AG04450 (cell line): ENCODE measurements at regions not wholly inside any gene's neighbourhood (a gene's known extent, or its start where the extent isn't known, plus 50 kb on each side); places are given as distances from the start of the nearest gene placed in this dataset.
A peak's percentile ranks its signal among the peaks of the same experiment; 100 is the strongest.

Experiments used
- CTCF ChIA-PET: fragments of 300-600, 350-600 bp; formaldehyde crosslinking; extraction: SDS; loops from one replicate; lab custom pipeline; 2022; ENCODE audit warnings: antibody characterized with exemption, inconsistent platforms; lab: Charles Lee
- POLR2A ChIA-PET: fragments of 350-600 bp; formaldehyde crosslinking; extraction: SDS; loops from one replicate; lab custom pipeline; 2021; ENCODE audit warnings: antibody characterized with exemption, inconsistent platforms; lab: Yijun Ruan, JAX
- DNase-seq: peaks from one replicate; pipeline ENCODE4 v3.0.0-alpha.2; 2011; ENCODE audit warnings: low read depth, low spot score
- H3K27ac ChIP-seq: one replicate; pipeline ENCODE4 v1.5.1; 2012; ENCODE audit warnings: low read depth, low read length, control low read depth
- H3K27me3 ChIP-seq: one replicate; pipeline ENCODE4 v1.6.0; 2012; ENCODE audit warnings: low read length; ENCODE audit not compliant: control insufficient read depth, insufficient read depth
- H3K4me3 ChIP-seq: 2 replicates; pipeline ENCODE4 v1.5.1; 2011; ENCODE audit warnings: mild to moderate bottlenecking, low read depth, low read length, control low read depth
- H3K9me3 ChIP-seq: 2 replicates; pipeline ENCODE4 v1.5.1; 2012; ENCODE audit warnings: low read length; ENCODE audit not compliant: control insufficient read depth, insufficient read depth
- TF ChIP-seq, protein P1 (sequence below): IDR thresholded peaks from 2 replicates; pipeline ENCODE4 v1.5.1; 2011; ENCODE audit warnings: low read depth, low read length, control low read depth, inconsistent platforms

- H3K27me3 ChIP-seq, result no peaks in the 10 kb centered on the region
- H3K4me3 ChIP-seq, result no peak overlapping the region
- no peak for DNase-seq
- POLR2A ChIA-PET, result no interaction called here
- H3K27ac ChIP-seq, result no peak overlapping the region
- CTCF ChIA-PET, result no interaction called here
- TF ChIP-seq, protein P1, sequence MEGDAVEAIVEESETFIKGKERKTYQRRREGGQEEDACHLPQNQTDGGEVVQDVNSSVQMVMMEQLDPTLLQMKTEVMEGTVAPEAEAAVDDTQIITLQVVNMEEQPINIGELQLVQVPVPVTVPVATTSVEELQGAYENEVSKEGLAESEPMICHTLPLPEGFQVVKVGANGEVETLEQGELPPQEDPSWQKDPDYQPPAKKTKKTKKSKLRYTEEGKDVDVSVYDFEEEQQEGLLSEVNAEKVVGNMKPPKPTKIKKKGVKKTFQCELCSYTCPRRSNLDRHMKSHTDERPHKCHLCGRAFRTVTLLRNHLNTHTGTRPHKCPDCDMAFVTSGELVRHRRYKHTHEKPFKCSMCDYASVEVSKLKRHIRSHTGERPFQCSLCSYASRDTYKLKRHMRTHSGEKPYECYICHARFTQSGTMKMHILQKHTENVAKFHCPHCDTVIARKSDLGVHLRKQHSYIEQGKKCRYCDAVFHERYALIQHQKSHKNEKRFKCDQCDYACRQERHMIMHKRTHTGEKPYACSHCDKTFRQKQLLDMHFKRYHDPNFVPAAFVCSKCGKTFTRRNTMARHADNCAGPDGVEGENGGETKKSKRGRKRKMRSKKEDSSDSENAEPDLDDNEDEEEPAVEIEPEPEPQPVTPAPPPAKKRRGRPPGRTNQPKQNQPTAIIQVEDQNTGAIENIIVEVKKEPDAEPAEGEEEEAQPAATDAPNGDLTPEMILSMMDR, result 0 out of 2 replicates have a peak, but pooled peaks have one; percentile 9
- no peaks in the 10 kb centered on the region for H3K9me3 ChIP-seq
Measured at GRCh38 chr2:196535742-196536141, 103.8 kb upstream of the CCDC150 start.

- DNase-seq, result no peak
- no peaks in the 10 kb centered on the region for H3K27me3 ChIP-seq
- H3K9me3 ChIP-seq, result no peaks in the 10 kb centered on the region
- TF ChIP-seq, protein P1, result no peak
- H3K4me3 ChIP-seq, result no peak overlapping the region
- ChIA-PET POLR2A (no interaction called here), CTCF (interaction anchor here (1.6 kb wide), 1 partner anchor 55 kb away, joined by 5 read pairs; no protein-coding TSS in a partner anchor)
- H3K27ac ChIP-seq, result no peak overlapping the region
Measured at GRCh38 chr2:196537311-196537710, 102.2 kb upstream of the CCDC150 start.

DNA sequence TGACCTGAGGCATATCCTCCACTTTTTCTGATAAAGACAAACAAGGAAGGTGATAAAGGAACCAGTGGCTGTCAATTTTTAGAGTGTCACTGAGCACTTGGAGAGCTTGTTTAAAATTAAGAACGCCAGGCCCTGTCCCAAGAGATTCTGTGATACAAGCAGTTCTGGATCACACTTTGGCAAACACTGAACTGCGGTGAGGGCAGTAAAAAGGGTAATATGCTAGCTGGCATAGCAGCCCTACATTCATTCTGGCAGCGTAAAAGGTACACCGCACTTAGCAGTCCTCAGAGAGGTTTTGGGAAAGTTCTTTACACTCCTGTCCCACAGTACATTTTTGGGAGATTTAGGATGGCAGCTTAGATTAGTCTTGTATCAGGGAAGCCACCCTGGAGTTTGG is 101.3 kb upstream of the CCDC150 start:
- TF ChIP-seq, protein P1, result no peak
- H3K4me3 ChIP-seq, result no peak overlapping the region
- DNase-seq, result no peak
- ChIA-PET POLR2A (no interaction called here), CTCF (no interaction called here)
- H3K27me3 ChIP-seq, result no peaks in the 10 kb centered on the region
- H3K9me3 ChIP-seq, result no peaks in the 10 kb centered on the region
- H3K27ac ChIP-seq, result no peak overlapping the region

DNA sequence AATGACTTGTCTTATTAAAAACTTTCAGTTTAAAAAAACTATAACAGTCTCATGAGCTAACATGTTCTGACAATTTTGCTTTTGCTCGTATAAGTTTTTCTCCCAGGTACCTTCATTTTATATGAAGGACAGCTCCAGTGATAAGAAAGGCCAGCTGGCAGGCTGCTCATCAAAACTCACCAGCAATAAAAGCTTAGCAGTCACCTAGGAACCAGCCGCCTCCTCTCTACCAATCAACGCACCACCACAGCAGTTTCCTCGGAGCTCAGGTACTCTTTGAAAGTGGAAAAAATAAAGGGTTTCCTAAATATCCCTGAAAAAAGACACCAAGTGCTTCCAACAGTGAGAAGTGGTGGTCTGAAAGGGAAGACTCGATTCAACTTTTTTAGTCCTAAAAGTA is 100.9 kb upstream of the CCDC150 start:
- POLR2A ChIA-PET, result no interaction called here
- TF ChIP-seq, protein P1, result no peak
- Histone ChIP-seq H3K27ac (no peak overlapping the region), H3K27me3 (no peaks in the 10 kb centered on the region), H3K9me3 (no peaks in the 10 kb centered on the region), H3K4me3 (no peak overlapping the region)
- DNase-seq, result no peak
- CTCF ChIA-PET, result no interaction called here

- DNase-seq, result no peak
- CTCF ChIA-PET, result no interaction called here
Measured at GRCh38 chr2:196544906-196545433, 94.5 kb upstream of the CCDC150 start.

More at GRCh38 chr2:196544906-196545433, 94.5 kb upstream of the CCDC150 start:
- POLR2A ChIA-PET, result no interaction called here
- H3K27me3 ChIP-seq, result no peaks in the 10 kb centered on the region
- no peak overlapping the region for H3K4me3 ChIP-seq
- H3K9me3 ChIP-seq, result no peaks in the 10 kb centered on the region
- TF ChIP-seq, protein P1, result no peak
- H3K27ac ChIP-seq, result no peak overlapping the region
